ENCODE measurements at regions not wholly inside any gene's neighbourhood (a gene's known extent, or its start where the extent isn't known, plus 50 kb on each side); places are given as distances from the start of the nearest gene placed in this dataset.

- CTCF ChIA-PET = interaction anchor here (0.7 to 2.9 kb wide), 3 partner anchors 26 to 532 kb away, joined by 3 to 11 read pairs (median 3); no protein-coding TSS in a partner anchor
- Mint-ChIP-seq H3K4me1 (ENCODE audit: low read depth) (no peaks in the 10 kb centered on the region), H3K9me3 (no peaks in the 10 kb centered on the region), H3K27me3 (ENCODE audit: low read depth) (no peaks in the 10 kb centered on the region), H3K4me3 (no peak overlapping the region), H3K27ac (no peak overlapping the region), H3K36me3 (ENCODE audit: low read depth) (peaks cover 6% of the 10 kb centered on the region)
- no peak for DNase-seq
- intact Hi-C loops (cut with micrococcal nuclease) = no loop called here
Measured at GRCh38 chr21:28719723-28720122, 273.0 kb downstream of the LTN1 start.

GRCh38 chr21:28714777-28715464, 277.8 kb downstream of the LTN1 start:
- no peak overlapping the region for H3K27ac Mint-ChIP-seq
- intact Hi-C loops (cut with micrococcal nuclease) = no loop called here
- DNase-seq = no peak
- H3K36me3 Mint-ChIP-seq (ENCODE audit: low read depth) = peaks cover 3% of the 10 kb centered on the region
- no peaks in the 10 kb centered on the region for H3K4me1 Mint-ChIP-seq (ENCODE audit: low read depth)
- H3K4me3 Mint-ChIP-seq = no peak overlapping the region
- H3K9me3 Mint-ChIP-seq = no peaks in the 10 kb centered on the region
- no peaks in the 10 kb centered on the region for H3K27me3 Mint-ChIP-seq (ENCODE audit: low read depth)
- CTCF ChIA-PET = no interaction called here

- no peak overlapping the region for H3K4me3 Mint-ChIP-seq
- peaks cover 3% of the 10 kb centered on the region for H3K9me3 Mint-ChIP-seq
- H3K27ac Mint-ChIP-seq = no peak overlapping the region
- H3K4me1 Mint-ChIP-seq (ENCODE audit: low read depth) = no peaks in the 10 kb centered on the region
- DNase-seq = no peak
- intact Hi-C loops (cut with micrococcal nuclease) = no loop called here
- H3K27me3 Mint-ChIP-seq (ENCODE audit: low read depth) = no peaks in the 10 kb centered on the region
- CTCF ChIA-PET = no interaction called here
- H3K36me3 Mint-ChIP-seq (ENCODE audit: low read depth) = peaks cover 1% of the 10 kb centered on the region
Measured at GRCh38 chr21:28712411-28712810, 280.3 kb downstream of the LTN1 start.

GRCh38 chr21:28705616-28706015, 287.1 kb downstream of the LTN1 start:
- intact Hi-C loops (cut with micrococcal nuclease) = no loop called here
- CTCF ChIA-PET = no interaction called here
- no peaks in the 10 kb centered on the region for H3K27me3 Mint-ChIP-seq (ENCODE audit: low read depth)

GRCh38 chr21:28704746-28705145, 287.9 kb downstream of the LTN1 start:
- Mint-ChIP-seq H3K27me3 (ENCODE audit: low read depth) (no peaks in the 10 kb centered on the region), H3K4me3 (no peak overlapping the region), H3K27ac (no peak overlapping the region), H3K9me3 (peaks cover 13% of the 10 kb centered on the region), H3K4me1 (ENCODE audit: low read depth) (no peaks in the 10 kb centered on the region), H3K36me3 (ENCODE audit: low read depth) (no peaks in the 10 kb centered on the region)
- CTCF ChIA-PET = no interaction called here
- DNase-seq = no peak
- intact Hi-C loops (cut with micrococcal nuclease) = no loop called here

More at GRCh38 chr21:28705616-28706015, 287.1 kb downstream of the LTN1 start:
- no peak overlapping the region for H3K27ac Mint-ChIP-seq
- H3K9me3 Mint-ChIP-seq = peaks cover 13% of the 10 kb centered on the region
- no peaks in the 10 kb centered on the region for H3K4me1 Mint-ChIP-seq (ENCODE audit: low read depth)
- DNase-seq = no peak
- no peak overlapping the region for H3K4me3 Mint-ChIP-seq
- no peaks in the 10 kb centered on the region for H3K36me3 Mint-ChIP-seq (ENCODE audit: low read depth)

GRCh38 chr21:28703861-28704260, 288.8 kb downstream of the LTN1 start:
- Mint-ChIP-seq H3K4me3 (no peak overlapping the region), H3K27me3 (ENCODE audit: low read depth) (no peaks in the 10 kb centered on the region), H3K4me1 (ENCODE audit: low read depth) (no peaks in the 10 kb centered on the region), H3K27ac (no peak overlapping the region), H3K36me3 (ENCODE audit: low read depth) (no peaks in the 10 kb centered on the region), H3K9me3 (peaks cover 10% of the 10 kb centered on the region)
- no peak for DNase-seq
- CTCF ChIA-PET = interaction anchor here (0.7 to 0.8 kb wide), 2 partner anchors 64 to 182 kb away, joined by 3 read pairs; no protein-coding TSS in a partner anchor
- intact Hi-C loops (cut with micrococcal nuclease) = no loop called here

GRCh38 chr21:28699596-28700259, 292.9 kb downstream of the LTN1 start:
- no peaks in the 10 kb centered on the region for H3K27me3 Mint-ChIP-seq (ENCODE audit: low read depth)
- H3K27ac Mint-ChIP-seq = no peak overlapping the region
- peaks cover 10% of the 10 kb centered on the region for H3K9me3 Mint-ChIP-seq
- H3K4me3 Mint-ChIP-seq = no peak overlapping the region
- H3K4me1 Mint-ChIP-seq (ENCODE audit: low read depth) = no peaks in the 10 kb centered on the region
- DNase-seq = no peak
- intact Hi-C loops (cut with micrococcal nuclease) = no loop called here
- CTCF ChIA-PET = interaction anchor here (0.7 kb wide), 1 partner anchor 1710 kb away, joined by 4 read pairs; no protein-coding TSS in a partner anchor
- H3K36me3 Mint-ChIP-seq (ENCODE audit: low read depth) = no peaks in the 10 kb centered on the region

- no peaks in the 10 kb centered on the region for H3K36me3 Mint-ChIP-seq (ENCODE audit: low read depth)
- H3K9me3 Mint-ChIP-seq = peaks cover 10% of the 10 kb centered on the region
- no peaks in the 10 kb centered on the region for H3K27me3 Mint-ChIP-seq (ENCODE audit: low read depth)
- CTCF ChIA-PET = no interaction called here
- no peaks in the 10 kb centered on the region for H3K4me1 Mint-ChIP-seq (ENCODE audit: low read depth)
- H3K4me3 Mint-ChIP-seq = no peak overlapping the region
- intact Hi-C loops (cut with micrococcal nuclease) = no loop called here
- DNase-seq = no peak
- no peak overlapping the region for H3K27ac Mint-ChIP-seq
Measured at GRCh38 chr21:28699186-28699585, 293.5 kb downstream of the LTN1 start.

GRCh38 chr21:28696844-28697410, 295.8 kb downstream of the LTN1 start:
- intact Hi-C loops (cut with micrococcal nuclease) = no loop called here
- DNase-seq = no peak
- H3K9me3 Mint-ChIP-seq = no peaks in the 10 kb centered on the region
- no peaks in the 10 kb centered on the region for H3K4me1 Mint-ChIP-seq (ENCODE audit: low read depth)
- no peaks in the 10 kb centered on the region for H3K27me3 Mint-ChIP-seq (ENCODE audit: low read depth)
- no peak overlapping the region for H3K27ac Mint-ChIP-seq
- CTCF ChIA-PET = no interaction called here
- H3K4me3 Mint-ChIP-seq = no peak overlapping the region
- no peaks in the 10 kb centered on the region for H3K36me3 Mint-ChIP-seq (ENCODE audit: low read depth)

- CTCF ChIA-PET = interaction anchor here (1.5 kb wide), 1 partner anchor 53 kb away, joined by 5 read pairs; no protein-coding TSS in a partner anchor
- H3K4me3 Mint-ChIP-seq = no peak overlapping the region
- no peak for DNase-seq
- H3K27ac Mint-ChIP-seq = no peak overlapping the region
- H3K4me1 Mint-ChIP-seq (ENCODE audit: low read depth) = no peaks in the 10 kb centered on the region
- H3K9me3 Mint-ChIP-seq = no peaks in the 10 kb centered on the region
- no peaks in the 10 kb centered on the region for H3K36me3 Mint-ChIP-seq (ENCODE audit: low read depth)
- intact Hi-C loops (cut with micrococcal nuclease) = no loop called here
- H3K27me3 Mint-ChIP-seq (ENCODE audit: low read depth) = no peaks in the 10 kb centered on the region
Measured at GRCh38 chr21:28693476-28693875, 299.2 kb downstream of the LTN1 start.

- Mint-ChIP-seq H3K9me3 (no peaks in the 10 kb centered on the region), H3K36me3 (ENCODE audit: low read depth) (no peaks in the 10 kb centered on the region), H3K4me1 (ENCODE audit: low read depth) (no peaks in the 10 kb centered on the region), H3K27ac (no peak overlapping the region), H3K4me3 (no peak overlapping the region), H3K27me3 (ENCODE audit: low read depth) (no peaks in the 10 kb centered on the region)
- intact Hi-C loops (cut with micrococcal nuclease) = no loop called here
- CTCF ChIA-PET = interaction anchor here (0.7 to 1.3 kb wide), 2 partner anchors 11 to 55 kb away, joined by 3 to 5 read pairs; no protein-coding TSS in a partner anchor
- DNase-seq = no peak
Measured at GRCh38 chr21:28690196-28690595, 302.5 kb downstream of the LTN1 start.

- no peak for DNase-seq
- H3K27ac Mint-ChIP-seq = no peak overlapping the region
- intact Hi-C loops (cut with micrococcal nuclease) = no loop called here
- no peaks in the 10 kb centered on the region for H3K27me3 Mint-ChIP-seq (ENCODE audit: low read depth)
- H3K4me1 Mint-ChIP-seq (ENCODE audit: low read depth) = no peaks in the 10 kb centered on the region
- CTCF ChIA-PET = no interaction called here
- H3K9me3 Mint-ChIP-seq = no peaks in the 10 kb centered on the region
- H3K36me3 Mint-ChIP-seq (ENCODE audit: low read depth) = no peaks in the 10 kb centered on the region
- no peak overlapping the region for H3K4me3 Mint-ChIP-seq
Measured at GRCh38 chr21:28688381-28688780, 304.3 kb downstream of the LTN1 start.

Measured in activated naive CD4-positive, alpha-beta T cell treated with anti-CD3 and anti-CD28 coated beads for 36 hours (primary cell).